PC-9 (cell line): ENCODE measurements at regions not wholly inside any gene's neighbourhood (a gene's known extent, or its start where the extent isn't known, plus 50 kb on each side); places are given as distances from the start of the nearest gene placed in this dataset.

Experiments
- EZH2 ChIP-seq: fragments of 200-600 bp; sonication (generic); IDR thresholded peaks from 2 replicates; pipeline ENCODE4 v1.8.0; 2017; ENCODE audit warnings: antibody characterized with exemption, low read depth
- TF ChIP-seq, protein P1 (sequence below): fragments of 200-600 bp; sonication (generic); conservative IDR thresholded peaks from 2 replicates; pipeline ENCODE4 v1.6.1; 2017; ENCODE audit warnings: mixed run types, antibody characterized with exemption, mild to moderate bottlenecking, moderate library complexity

DNA sequence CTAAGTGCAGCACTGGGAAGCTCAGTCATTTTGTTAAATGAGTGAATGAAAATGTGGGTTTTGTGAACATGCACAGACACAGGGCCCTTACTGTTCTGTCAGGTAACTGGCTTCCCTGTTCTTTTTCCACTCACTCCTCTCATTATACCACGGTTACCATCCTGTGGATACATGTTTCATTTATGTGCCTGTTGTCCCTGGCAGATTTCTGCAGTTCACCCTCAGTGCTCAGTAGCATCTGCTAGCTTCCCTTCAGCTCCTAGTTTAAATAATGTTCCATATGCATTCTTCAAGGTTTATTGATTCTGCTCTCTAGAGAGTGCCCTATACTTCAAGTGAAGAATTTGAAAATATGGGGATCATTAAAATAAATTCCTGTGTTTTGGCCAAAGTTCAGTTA lies 1634.3 kb upstream of the ADGRL3 start:
- TF ChIP-seq, protein P1, sequence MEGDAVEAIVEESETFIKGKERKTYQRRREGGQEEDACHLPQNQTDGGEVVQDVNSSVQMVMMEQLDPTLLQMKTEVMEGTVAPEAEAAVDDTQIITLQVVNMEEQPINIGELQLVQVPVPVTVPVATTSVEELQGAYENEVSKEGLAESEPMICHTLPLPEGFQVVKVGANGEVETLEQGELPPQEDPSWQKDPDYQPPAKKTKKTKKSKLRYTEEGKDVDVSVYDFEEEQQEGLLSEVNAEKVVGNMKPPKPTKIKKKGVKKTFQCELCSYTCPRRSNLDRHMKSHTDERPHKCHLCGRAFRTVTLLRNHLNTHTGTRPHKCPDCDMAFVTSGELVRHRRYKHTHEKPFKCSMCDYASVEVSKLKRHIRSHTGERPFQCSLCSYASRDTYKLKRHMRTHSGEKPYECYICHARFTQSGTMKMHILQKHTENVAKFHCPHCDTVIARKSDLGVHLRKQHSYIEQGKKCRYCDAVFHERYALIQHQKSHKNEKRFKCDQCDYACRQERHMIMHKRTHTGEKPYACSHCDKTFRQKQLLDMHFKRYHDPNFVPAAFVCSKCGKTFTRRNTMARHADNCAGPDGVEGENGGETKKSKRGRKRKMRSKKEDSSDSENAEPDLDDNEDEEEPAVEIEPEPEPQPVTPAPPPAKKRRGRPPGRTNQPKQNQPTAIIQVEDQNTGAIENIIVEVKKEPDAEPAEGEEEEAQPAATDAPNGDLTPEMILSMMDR, result no peak
- no peak for TF ChIP-seq EZH2
